Spleen (tissue), 11 donors: ENCODE measurements at regions not wholly inside any gene's neighbourhood (a gene's known extent, or its start where the extent isn't known, plus 50 kb on each side); places are given as distances from the start of the nearest gene placed in this dataset.

ENCODE experiments used
- DNase-seq: peaks from one replicate; pipeline ENCODE4 v3.0.0-alpha.2; 2020
- H3K27ac ChIP-seq, 8 donors: fragments of 200-600 bp; sonication (generic) in 7 of 8; 1 replicate in 4 of 8; 2 replicates in 4 of 8; pipeline versions ENCODE4 v1.5.0 to v1.8.0; 2016 to 2021; ENCODE audit warnings: inconsistent platforms in 4 of 8, mild to moderate bottlenecking in 4 of 8, moderate library complexity in 1 of 8
- H3K27me3 ChIP-seq, 7 donors: fragments of 200-600 bp; sonication (generic) in 6 of 7; replicated peaks in 1 of 7; 1 replicate in 4 of 7; 2 replicates in 3 of 7; pipeline versions ENCODE4 v1.5.0 to v1.8.0; 2016 to 2021; ENCODE audit warnings: inconsistent platforms in 3 of 7, mild to moderate bottlenecking in 1 of 7
- H3K36me3 ChIP-seq, 6 donors: fragments of 200-600 bp; sonication (generic) in 5 of 6; 1 replicate in 4 of 6; 2 replicates in 2 of 6; pipeline versions ENCODE4 v1.5.0 to v1.8.0; 2016 to 2021; ENCODE audit warnings: inconsistent platforms in 2 of 6
- H3K4me1 ChIP-seq, 6 donors: fragments of 200-600 bp; sonication (generic) in 5 of 6; 1 replicate in 3 of 6; 2 replicates in 3 of 6; pipeline versions ENCODE4 v1.5.0 to v1.8.0; 2016 to 2021; ENCODE audit warnings: inconsistent platforms in 3 of 6
- H3K4me3 ChIP-seq, 8 donors: fragments of 200-600 bp; sonication (generic) in 7 of 8; 1 replicate in 4 of 8; 2 replicates in 4 of 8; pipeline versions ENCODE4 v1.5.0 to v1.8.0; 2016 to 2021; ENCODE audit warnings: inconsistent platforms in 4 of 8, mild to moderate bottlenecking in 4 of 8, moderate library complexity in 2 of 8
- H3K9me3 ChIP-seq, 8 donors: fragments of 200-600 bp; sonication (generic) in 7 of 8; 1 replicate in 4 of 8; 2 replicates in 4 of 8; pipeline versions ENCODE4 v1.5.0 to v1.8.0; 2016 to 2021; ENCODE audit warnings: inconsistent platforms in 4 of 8
- POLR2A ChIP-seq, 3 donors: fragments of 450-650 bp; IDR thresholded peaks; one replicate each; pipeline ENCODE4 v1.5.1; 2017; ENCODE audit warnings: antibody characterized with exemption in 3 of 3, mild to moderate bottlenecking in 1 of 3
- POLR2AphosphoS5 ChIP-seq, 3 donors: sonication (generic); formaldehyde crosslinking; IDR thresholded peaks; one replicate each; pipeline ENCODE4 v1.5.1; 2017; ENCODE audit warnings: antibody characterized with exemption in 3 of 3
- WGBS, 5 donors: extraction: QIAGEN DNeasy Blood & Tissue Kit in 3 of 5; methylation state at CpG; one replicate each; pipeline versions ENCODE4 v1.1.5 to v1.1.7; 2013 to 2018; 5-methylcytosine and 5-hydroxymethylcytosine counted together
- intact Hi-C: fragments of 100-400 bp; cut with DNase I; formaldehyde crosslinking; loops from one replicate; pipeline ENCODE4 v1.15.0; 2023; ENCODE audit warnings: low total_unique reads
- TF ChIP-seq, protein P1 (sequence below), 11 experiments: fragments of 200-600 bp in 7 of 11; fragments of 450-650 bp in 4 of 11; sonication (generic) in 4 of 11; IDR thresholded peaks in 8 of 11; conservative IDR thresholded peaks in 3 of 11; 1 replicate in 7 of 11; 2 replicates in 4 of 11; pipeline versions ENCODE4 v1.4.0 to v1.8.0; 2016 to 2021; ENCODE audit warnings: antibody characterized with exemption in 11 of 11, inconsistent platforms in 4 of 11, mild to moderate bottlenecking in 1 of 11
- donor health status: healthy with polysubstance abuse.
- donor health status: DM: no; HTN: no; CAD: no; lungs with moderate emphysema.
- donor health status: DM: no; HTN: no; CAD: no.
- donor health status: Bipolar disorder and iron deficiency.
- donor health status: healthy.
- donor health status: DM: no; HTN: no; CAD: no.
- donor health status: DM: yes; HTN: yes; CAD: no.

GRCh38 chr7:21345361-21345760, 82.5 kb upstream of the SP4 start:
- intact Hi-C loops = no loop called here

GRCh38 chr7:21346297-21346696, 81.6 kb upstream of the SP4 start:
- no peak for DNase-seq
- intact Hi-C loops = no loop called here
- Histone ChIP-seq H3K4me3 (no peak overlapping the region), H3K27ac (no peak overlapping the region), H3K27me3 (peaks cover 0 to 13% (median 0%) of the 10 kb centered on the region in 7 donors), H3K36me3 (no peaks in the 10 kb centered on the region), H3K9me3 (no peaks in the 10 kb centered on the region), H3K4me1 (no peaks in the 10 kb centered on the region)
- TF ChIP-seq, protein P1, sequence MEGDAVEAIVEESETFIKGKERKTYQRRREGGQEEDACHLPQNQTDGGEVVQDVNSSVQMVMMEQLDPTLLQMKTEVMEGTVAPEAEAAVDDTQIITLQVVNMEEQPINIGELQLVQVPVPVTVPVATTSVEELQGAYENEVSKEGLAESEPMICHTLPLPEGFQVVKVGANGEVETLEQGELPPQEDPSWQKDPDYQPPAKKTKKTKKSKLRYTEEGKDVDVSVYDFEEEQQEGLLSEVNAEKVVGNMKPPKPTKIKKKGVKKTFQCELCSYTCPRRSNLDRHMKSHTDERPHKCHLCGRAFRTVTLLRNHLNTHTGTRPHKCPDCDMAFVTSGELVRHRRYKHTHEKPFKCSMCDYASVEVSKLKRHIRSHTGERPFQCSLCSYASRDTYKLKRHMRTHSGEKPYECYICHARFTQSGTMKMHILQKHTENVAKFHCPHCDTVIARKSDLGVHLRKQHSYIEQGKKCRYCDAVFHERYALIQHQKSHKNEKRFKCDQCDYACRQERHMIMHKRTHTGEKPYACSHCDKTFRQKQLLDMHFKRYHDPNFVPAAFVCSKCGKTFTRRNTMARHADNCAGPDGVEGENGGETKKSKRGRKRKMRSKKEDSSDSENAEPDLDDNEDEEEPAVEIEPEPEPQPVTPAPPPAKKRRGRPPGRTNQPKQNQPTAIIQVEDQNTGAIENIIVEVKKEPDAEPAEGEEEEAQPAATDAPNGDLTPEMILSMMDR (IDR thresholded peaks at IDR 0.05 in 8 of 11, conservative IDR thresholded peaks at IDR 0.05 in 3 of 11) = no peak

More at GRCh38 chr7:21345361-21345760, 82.5 kb upstream of the SP4 start:
- no peak overlapping the region for H3K27ac ChIP-seq
- no peaks in the 10 kb centered on the region for H3K4me1 ChIP-seq
- no peak overlapping the region for H3K4me3 ChIP-seq
- H3K27me3 ChIP-seq = peaks cover 0 to 13% (median 0%) of the 10 kb centered on the region in 7 donors
- WGBS, 5 donors = 78 to 88% (median 87%) methylated on average over 9 of the region's 9 CpGs
- TF ChIP-seq POLR2A (IDR thresholded peaks at IDR 0.05) (no peak), POLR2AphosphoS5 (IDR thresholded peaks at IDR 0.05) (no peak)
- TF ChIP-seq, protein P1 (IDR thresholded peaks at IDR 0.05 in 8 of 11, conservative IDR thresholded peaks at IDR 0.05 in 3 of 11) = no peak
- no peak for DNase-seq
- peaks cover 0 to 3% (median 0%) of the 10 kb centered on the region in 8 donors for H3K9me3 ChIP-seq
- no peaks in the 10 kb centered on the region for H3K36me3 ChIP-seq

DNA sequence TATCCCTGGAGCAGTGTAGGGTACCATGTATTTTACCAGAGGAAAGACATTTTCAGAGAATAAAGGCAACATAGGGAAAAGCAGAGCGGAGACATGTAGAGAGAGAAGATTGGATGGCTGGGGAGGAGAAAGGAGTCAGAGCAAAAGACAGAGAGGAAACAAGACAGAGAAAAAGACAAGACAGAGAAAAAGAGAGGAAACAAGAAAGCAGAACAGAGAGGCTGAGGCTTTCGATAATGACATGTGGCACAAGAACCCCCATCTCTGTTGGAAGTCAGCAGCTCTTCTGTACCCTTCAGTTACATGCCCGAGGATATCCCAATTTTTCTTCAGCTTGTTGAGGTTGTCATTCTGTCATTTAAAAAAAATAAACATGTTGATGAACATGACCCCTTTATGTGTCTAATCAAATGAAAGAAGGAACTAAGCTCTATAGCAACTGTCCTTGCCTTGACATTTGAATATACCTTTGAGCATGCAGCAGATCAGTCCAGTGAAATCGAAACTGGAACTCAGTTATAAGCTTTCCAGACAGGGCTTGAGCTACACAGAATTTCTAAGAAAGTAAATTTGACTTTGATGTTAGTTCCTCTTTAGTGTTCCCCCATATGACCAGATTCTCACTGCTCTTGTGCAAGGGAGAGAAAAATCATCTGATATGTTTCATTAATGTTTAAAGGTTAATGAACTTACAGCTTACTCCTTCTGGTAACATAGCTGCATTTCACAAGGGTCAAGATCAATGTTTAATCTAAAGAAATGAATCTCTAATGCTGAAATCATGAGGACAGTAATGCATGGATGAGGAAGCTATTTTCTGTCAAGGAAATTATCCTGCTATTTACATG, 75.1 kb upstream of the SP4 start:
- no peaks in the 10 kb centered on the region for H3K27me3 ChIP-seq
- intact Hi-C loops = no loop called here
- TF ChIP-seq POLR2A (IDR thresholded peaks at IDR 0.05) (no peak), POLR2AphosphoS5 (IDR thresholded peaks at IDR 0.05) (no peak)
- TF ChIP-seq, protein P1 (IDR thresholded peaks at IDR 0.05 in 8 of 11, conservative IDR thresholded peaks at IDR 0.05 in 3 of 11) = no peak
- H3K9me3 ChIP-seq = no peaks in the 10 kb centered on the region
- H3K4me1 ChIP-seq = peaks cover 6 to 60% (median 48%) of the 10 kb centered on the region in 6 donors
- peak overlapping the region in 2 of 8 donors; percentile 10 to 49 for H3K4me3 ChIP-seq
- DNase-seq = no peak
- WGBS, 5 donors = 27 to 35% (median 32%) methylated on average over 4 of the region's 4 CpGs
- H3K27ac ChIP-seq = peak overlapping the region; percentile 43 to 85 (median 76)
- H3K36me3 ChIP-seq = no peaks in the 10 kb centered on the region

- Histone ChIP-seq H3K27ac (peak overlapping the region in 6 of 8 donors; percentile 58 to 85 (median 79)), H3K36me3 (no peaks in the 10 kb centered on the region), H3K27me3 (no peaks in the 10 kb centered on the region), H3K9me3 (no peaks in the 10 kb centered on the region), H3K4me3 (peak overlapping the region in 1 of 8 donors; percentile 49), H3K4me1 (peaks cover 6 to 67% (median 48%) of the 10 kb centered on the region in 6 donors)
- no peak for DNase-seq
- 60 to 74% (median 67%) methylated on average over 4 of the region's 4 CpGs for WGBS, 5 donors
- intact Hi-C loops = no loop called here
- TF ChIP-seq, protein P1 (IDR thresholded peaks at IDR 0.05 in 8 of 11, conservative IDR thresholded peaks at IDR 0.05 in 3 of 11) = no peak
- TF ChIP-seq POLR2A (IDR thresholded peaks at IDR 0.05) (no peak), POLR2AphosphoS5 (IDR thresholded peaks at IDR 0.05) (no peak)
Measured at GRCh38 chr7:21353388-21353780, 74.5 kb upstream of the SP4 start.
